ENCODE measurements at regions not wholly inside any gene's neighbourhood (a gene's known extent, or its start where the extent isn't known, plus 50 kb on each side); places are given as distances from the start of the nearest gene placed in this dataset.

GRCh38 chr4:160180211-160180610 is 1077.3 kb downstream of the RAPGEF2 start:
- no peak for TF ChIP-seq POLR2A (IDR thresholded peaks at IDR 0.05)
- TF ChIP-seq CTCF (IDR thresholded peaks at IDR 0.05): no peak
- TF ChIP-seq EP300 (IDR thresholded peaks at IDR 0.05): no peak

Data from ovary (tissue), 3 donors.